Activated CD8-positive, alpha-beta memory T cell treated with anti-CD3 and anti-CD28 coated beads, Interleukin-2, amount 50 U/mL, for 1 hour (primary cell): ENCODE measurements at regions not wholly inside any gene's neighbourhood (a gene's known extent, or its start where the extent isn't known, plus 50 kb on each side); places are given as distances from the start of the nearest gene placed in this dataset.
"Not testable (repeated sequence)": the region's sequence is repeated elsewhere in the genome, so short reads cannot be mapped to it uniquely, and the experiment has no call there.

Experiments
- DNase-seq: peaks from one replicate; pipeline ENCODE4 v3.0.0-alpha.2; 2020; ENCODE audit errors: extremely low read depth

DNA sequence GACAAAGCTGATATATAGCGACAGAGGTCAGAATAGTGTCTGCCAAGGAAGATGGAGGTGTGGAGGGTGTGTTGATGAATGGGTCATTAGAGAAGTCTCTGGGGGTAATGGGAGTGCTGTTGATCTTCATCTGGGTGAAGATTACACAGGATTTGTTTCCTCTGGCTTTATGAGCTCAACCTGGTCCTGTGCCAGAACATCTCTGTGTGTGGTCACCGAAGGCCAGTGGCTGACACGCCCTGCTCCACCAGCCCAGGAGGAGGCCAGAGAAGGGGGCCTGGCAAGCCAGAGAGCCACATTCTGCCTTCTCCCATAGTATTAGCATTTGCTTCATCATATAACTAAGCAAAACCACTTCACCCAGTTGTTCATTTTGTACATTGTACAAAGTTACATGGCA, 121.1 kb downstream of the ZNF621 start:
- no peak for DNase-seq

DNA sequence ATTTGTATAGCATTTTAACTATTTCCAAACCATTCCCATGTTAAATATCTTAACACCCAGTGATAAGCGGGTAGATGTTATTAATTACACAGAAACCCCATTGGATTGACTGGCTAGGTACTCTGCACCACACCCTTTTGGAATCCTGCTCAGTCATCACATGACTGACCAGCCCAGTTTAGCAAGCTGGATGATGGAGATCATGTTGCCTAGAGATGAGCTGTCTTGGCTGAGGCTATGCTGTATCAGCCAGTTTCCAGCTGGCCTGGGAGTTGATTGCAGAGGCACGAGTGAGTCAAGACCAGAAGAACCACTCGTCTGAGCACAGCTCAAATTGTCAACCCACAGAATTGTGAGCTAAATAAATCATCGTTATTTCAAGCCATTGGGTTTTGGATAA, 124.6 kb downstream of the ZNF621 start:
- no peak for DNase-seq

DNA sequence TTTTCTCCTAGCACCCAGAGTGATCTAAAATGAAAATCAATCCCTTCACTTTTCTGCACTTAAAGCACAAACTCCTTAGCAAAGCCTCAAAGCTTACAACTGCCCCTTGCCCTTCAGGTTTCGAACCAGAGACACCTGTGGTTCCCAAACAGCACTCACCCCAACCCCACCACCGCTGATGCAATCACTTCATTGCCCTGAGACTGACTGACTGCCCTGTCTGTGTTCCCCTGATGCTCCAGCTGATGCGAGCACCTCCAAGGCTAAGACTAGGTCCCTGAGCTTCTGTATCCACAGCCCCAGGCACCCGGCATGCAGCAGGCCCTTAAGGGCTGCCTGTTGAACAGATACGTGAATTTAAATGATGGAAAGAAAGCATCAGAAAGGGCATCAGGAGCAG, 127.3 kb downstream of the ZNF621 start:
- DNase-seq: no peak

DNA sequence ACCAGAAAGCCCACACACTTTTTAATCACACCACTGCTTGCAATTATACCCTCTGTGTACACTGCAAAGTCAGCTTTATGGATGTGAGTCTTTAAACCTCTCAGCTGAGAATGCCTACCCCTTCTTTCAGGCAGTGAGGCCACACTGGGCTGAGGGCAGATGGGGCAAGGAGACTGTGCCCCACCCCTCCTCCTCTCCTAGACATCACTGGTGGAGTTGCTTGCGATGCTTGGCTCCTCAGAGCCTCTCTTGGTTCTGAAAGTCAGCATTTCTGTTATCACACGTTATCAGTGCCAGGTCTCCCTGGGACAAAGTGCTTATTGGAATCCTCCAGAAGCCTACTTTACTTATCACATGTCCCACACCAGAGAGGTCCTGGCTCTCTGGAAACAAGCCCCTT, 128.2 kb downstream of the ZNF621 start:
- no peak for DNase-seq

DNA sequence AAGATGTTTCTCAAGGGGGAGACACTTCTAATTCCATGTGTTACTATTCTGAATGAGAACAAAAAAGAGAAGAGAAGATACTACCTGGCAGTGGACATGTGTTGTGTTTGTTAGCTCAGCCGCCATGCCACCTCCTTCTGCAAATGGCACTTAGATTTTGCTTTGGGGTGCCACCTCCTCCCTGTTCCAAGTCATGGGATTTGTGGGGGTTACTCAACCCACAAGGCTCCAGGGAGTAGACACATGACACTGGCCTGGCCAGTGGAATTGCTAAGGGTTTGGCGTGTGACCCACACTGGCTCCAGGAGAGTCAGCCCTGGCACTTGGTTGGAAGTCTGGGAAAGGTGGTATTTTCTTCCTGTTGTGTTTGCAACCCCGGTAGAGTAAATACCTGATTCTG, 129.1 kb downstream of the ZNF621 start:
- no peak for DNase-seq

DNA sequence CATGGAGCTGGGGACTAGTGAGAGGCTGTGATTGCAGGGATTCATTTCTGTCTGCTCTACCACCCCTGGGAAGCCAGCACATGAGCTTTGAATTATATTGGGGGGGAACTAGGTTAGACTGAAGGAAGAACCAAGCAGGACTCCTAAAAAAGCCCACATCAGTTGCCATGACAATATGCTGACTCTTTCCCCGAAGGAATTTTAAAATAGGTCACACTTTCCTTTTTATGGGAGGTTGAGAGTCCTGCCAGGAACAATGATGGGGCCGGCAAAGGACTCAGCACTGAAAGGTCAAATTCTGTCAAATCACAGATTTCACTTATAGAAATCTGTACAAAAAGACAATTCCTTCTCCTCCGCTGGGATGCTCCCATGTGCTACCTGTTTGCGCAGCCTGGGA, 130.8 kb downstream of the ZNF621 start:
- DNase-seq: no peak

DNA sequence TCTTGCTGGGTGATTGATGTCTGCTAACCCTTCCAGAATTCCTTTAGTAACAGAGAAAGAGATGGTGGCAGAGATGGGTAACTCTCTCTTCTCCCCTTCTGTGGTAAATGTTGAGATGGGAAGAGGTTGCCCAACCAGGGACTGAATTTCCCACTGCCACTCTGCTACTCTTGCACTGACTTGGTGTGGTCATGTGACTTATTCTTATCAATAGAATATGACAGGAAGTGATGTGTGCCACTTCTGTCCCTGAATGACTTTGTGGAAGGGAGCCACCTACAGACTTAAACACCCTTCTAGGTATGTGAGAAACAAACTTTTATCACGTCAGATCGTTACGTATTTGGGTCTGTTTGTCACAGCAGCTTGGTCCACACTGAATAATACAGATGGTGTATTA, 132.9 kb downstream of the ZNF621 start:
- DNase-seq: no peak

DNA sequence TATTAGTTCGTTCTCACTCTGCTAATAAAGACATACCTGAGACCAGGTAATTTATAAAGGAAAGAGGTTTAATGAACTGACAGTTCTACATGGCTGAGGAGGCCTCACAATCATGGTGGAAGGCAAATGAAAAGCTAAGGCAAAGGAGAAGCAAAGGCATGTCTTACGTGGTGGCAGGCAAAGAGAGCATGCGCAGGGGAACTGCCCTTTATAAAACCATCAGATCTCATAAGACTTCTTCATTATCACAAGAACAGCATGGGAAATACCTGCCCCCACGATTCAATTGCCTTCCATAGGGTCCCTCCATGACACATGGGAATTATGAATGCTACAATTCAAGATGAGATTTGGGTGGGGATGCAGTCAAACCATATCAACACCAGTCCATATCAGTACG, 133.5 kb downstream of the ZNF621 start:
- no peak for DNase-seq

DNA sequence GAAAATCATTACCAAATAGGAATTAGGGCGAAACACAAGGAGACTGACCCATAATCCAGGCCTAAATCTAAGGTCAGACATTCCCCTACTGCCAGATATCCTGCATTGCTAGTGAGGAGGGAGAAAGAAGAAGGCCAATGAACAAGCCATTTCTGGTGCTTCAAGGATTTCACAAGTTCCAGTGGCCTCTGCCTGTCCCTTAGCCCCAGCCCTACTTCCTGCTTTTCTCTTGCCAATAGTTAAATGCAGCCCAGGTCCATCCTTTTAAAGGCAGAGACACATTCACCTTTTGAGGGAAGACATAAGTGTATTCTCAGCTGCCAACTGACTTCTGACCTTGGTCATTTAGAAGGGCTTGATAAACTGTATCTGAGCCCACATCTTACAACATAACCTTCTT, 135.8 kb downstream of the ZNF621 start:
- DNase-seq: no peak

DNA sequence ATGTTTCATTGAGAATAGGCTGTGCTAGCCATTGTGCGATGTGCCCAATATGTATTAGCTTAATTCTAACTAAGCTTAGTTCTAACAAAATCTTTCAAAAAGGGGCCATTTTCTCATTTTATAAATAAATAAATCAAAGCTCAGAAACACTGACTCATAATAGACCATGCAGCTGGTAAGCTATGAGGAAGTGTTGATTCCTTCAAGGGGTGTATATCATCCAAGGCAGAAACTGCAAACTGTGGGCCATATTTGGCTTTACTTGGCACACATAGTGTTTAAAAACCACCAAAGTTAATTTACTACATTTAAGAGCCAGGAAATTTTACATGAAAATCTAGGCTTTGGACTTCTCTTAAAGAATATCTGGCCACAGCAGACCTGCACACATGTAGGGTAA, 136.5 kb downstream of the ZNF621 start:
- DNase-seq: no peak

DNA sequence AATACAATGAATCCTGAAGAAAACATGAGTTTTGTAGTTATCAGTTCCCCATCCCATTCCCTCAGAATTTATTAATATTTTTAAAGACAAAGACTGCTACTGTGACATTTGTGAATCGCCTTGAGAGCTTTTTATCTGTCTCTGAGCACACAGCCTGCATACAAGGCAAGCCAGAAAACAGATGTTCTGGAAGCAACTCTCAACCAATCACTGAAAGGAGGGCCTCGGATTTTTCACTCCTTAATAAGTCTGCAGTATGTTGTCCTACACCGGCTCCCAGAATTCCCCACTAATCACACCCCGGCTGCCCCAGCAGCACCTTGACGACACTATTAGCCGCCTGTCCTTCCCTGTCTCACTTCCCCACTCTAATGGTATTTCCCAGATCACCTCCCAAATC, 138.5 kb downstream of the ZNF621 start:
- DNase-seq: no peak

DNA sequence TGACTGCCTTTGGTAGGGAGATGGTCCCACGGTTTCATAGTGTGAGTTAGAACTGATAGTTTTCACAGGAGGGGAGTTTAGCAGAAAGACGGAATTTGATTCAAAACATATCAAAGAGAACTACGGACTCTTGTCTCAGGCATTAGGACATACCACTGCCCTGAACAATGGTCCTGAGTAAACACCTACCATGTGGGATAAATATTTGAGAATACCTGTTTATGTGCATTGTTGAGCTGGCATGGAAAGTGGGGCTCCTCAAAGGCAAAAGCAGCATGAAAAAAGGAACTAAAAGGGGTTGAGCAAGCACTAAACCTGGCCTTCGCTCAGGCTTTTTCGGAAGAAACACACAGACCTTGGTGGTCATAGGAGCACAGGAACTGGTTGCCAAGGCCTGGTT, 144.4 kb downstream of the ZNF621 start:
- DNase-seq: no peak

DNA sequence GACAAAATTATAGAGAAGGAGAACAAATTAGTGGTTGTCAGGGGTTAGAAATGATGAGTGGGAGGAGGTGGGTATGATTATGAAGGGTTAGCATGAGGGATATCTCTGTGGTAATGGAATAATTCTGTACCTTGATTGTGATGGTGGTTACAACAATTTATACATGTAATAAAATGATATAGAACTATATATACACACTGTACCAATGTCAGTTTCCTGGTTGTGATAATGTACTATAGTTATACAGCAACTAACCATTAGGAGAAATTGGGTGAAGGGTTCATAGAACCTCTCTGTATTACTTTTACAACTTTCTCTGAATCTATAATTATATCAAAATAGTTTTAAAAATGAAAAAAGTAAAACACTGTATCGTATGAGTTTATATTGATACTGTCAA, 148.1 kb downstream of the ZNF621 start:
- no peak for DNase-seq

DNA sequence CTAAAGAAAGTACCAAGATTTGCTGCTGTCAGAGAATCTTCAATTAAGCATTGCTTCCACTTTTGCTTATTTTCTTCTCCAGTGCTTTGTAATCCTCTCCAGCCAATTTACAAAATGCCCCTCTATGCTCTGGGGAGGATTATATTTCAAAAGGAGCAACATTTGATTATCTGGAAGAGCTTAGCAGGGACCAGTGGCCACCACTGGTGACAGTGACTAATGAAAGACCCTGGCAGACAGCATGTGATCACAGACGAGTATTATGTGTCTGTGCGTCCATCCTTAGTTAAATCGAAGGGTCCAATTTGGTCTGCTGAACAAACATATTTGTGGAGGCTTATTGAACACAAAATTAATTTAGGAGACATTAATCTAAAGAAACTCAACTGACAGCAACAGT, 152.6 kb downstream of the ZNF621 start:
- no peak for DNase-seq

DNA sequence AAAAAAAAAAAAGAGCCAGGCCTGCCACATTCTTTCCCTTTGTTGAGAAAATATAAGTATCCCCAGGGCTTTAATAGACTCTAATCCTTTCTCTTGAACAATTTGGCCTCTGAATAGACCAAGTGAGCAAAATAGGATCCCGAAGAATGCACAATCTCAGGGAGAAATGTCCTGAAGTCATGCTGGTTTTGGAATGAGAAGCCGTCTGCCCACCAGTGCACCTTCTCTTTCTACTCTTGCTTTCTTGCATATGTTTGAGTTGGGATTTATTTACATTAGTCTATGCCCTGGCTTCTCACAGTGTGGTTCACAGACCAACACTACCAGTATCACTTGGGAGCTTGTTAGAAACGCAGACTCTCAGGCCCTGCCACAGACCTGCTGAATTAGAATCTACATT, 153.0 kb downstream of the ZNF621 start:
- DNase-seq: no peak

DNA sequence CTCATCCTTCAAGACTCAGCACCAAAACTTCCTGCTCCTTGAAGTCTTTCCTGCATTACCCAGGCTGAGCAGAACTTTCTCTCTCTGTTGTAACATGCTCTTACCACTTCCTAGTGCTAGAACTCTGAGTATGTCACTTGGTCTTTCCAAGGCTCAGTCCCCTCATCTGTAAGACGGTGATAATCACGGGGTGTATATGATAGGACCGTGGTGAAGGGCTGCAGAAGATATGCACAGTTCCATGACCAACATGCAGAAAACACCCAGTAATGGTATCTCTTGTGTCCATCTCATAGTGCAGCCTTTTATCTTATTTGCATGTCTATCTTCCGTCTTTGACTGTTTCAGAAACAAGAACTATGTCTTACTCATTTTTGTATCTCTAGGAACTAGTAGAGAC, 154.5 kb downstream of the ZNF621 start:
- DNase-seq: no peak

DNA sequence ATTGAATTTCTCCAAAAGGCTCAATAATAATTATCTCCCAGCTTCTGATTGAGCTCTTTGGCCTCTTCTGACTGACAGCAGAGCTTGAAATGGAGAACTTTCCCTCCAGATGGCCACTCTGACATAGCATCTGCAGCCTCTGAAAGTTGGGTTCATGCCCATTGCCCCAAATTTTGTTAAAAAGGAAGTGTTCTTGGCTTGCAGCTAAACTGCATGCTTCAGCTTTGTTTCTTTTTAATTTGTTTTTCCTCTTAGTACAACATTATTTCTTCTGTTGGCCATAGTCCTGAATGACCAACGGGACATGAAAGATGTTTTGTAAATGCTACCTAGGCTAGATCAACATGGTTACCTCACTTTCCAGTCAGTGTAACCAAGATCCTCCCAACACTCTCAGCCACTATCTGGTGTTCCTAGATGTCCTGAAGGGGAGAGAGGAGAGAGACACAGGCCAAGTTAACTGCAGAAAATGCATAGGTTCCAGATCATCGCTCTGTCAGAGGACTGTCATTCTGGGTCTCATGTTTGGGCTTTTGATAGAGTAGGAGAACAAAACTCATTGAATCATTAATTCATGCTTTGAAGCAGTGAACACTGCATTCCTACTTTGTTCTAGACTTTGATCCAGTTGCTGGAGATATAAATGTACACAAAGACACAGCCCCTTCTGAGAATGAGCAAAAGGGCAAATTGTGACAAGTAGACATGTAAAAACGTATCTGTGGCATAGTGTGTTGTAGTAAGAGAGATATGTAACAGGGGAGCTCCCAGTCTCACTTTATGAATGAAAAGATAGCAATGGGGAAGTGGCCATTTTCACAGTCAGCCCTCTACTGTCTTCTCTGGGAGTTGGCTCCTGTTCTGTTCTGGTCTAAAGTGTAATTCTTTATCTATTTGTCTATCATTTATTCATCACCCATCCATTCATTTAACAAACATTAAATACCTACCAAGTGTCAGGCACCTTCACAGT, 156.2 kb downstream of the ZNF621 start:
- no peak for DNase-seq

DNA sequence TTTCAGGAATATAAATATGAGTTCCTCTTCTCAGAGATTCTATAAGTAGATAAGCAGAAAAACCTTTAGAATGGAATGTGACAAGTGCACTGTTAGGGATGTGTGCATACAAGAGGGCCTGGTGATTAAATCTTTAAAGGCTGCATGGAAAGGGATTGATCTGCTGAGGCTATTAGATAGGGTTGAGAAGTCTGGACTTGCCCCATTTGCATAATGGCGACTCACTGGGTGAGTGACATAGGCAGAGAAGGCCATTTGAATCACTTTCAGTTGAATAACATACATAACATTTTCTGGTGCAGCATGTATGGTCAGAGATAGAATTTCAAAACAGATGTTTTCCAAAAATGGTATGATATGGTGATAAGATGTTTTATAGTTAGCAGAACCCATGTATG, 156.9 kb downstream of the ZNF621 start:
- DNase-seq: no peak

DNA sequence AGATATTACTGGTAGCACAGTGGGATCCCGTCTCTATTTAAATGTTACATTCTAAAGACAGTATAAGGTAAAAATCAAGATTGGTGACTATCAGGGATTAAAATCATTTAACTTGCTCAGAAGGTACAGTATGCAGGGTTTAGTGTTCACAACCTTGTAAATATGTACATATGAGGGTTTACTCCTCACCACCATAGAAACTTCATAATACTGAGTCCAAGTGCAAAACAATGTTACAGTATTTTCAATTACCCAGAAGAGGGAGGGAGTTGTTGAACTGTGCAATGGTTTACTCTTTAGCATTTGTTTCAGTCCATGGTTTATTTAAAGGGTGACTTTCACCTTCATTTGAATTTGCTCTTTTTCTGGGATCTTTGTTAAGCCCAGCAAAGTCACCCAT, 165.1 kb downstream of the ZNF621 start:
- DNase-seq: no peak

DNA sequence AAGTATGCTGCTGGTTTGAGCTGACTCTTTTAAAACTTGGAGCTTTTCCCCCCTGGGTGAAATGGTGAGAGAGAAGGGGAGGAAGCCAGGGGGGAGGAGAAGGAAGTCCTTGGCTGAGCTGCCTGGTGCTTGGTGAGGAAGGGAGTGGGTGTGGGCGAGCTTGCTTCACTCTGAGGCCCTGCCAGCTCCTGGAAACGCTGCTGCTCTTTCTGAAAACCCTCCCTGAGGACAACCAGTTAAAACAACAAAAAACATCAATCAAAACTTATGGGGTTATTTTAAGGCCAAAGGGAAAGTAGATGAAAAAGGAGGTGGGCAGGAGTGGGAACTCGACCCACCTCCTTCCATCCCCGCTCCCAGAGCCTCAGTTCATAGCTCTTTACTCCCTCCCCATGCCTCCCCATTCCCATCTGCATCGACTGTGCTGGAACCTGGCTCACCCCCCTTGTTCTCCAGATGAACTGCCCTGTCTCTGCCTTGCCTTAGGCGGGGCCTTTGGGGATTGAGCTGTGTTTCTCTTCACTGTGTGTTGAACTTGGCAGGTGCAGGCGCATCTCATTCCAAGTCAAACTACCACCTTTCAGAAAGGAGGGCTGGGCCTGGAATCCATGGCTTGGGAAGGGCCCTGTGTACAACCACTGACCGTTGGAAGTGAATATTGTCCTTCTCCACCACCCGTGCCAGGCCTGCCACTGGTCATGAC, 166.1 kb downstream of the ZNF621 start:
- no peak for DNase-seq

DNA sequence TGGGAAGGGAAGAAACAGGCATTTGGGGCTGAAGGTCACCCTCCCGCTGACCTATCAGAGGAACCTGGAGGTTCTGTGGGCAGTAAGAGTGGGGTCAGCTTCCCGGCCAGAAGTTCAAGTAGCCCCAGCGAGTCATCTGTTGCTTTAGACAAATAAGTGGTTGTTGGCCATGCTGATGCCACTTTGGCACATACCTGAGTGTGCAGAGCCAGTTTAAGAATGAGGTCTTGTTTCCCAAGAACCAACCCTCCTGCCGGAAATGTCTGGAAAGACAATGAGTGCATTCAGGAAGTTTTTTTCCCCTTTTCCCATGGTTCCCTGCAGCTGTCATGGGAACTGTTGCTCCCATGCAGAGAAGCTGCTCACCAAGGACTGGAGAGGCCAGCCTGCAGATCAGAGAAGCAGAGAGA, 166.7 kb downstream of the ZNF621 start:
- DNase-seq: no peak

DNA sequence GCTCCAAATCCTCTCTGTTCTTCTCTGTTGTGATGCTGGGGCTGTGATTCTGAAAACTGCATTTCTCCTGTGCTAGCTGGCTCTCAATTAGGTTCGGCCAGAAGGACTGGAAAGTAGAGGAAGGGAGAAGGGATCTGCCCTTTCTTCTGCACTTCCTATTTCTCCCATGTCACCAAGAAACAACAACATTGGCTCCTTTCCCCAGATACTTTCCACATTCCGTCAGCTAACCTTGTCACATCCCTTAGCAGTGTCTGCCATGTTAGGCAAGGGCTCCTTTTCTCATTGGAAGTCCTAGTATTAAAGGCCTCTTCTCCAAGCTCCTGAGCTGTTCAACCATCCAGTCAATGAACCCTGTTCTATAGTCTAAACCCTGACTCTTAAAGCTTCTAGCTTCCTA, 171.1 kb downstream of the ZNF621 start:
- DNase-seq: no peak

DNA sequence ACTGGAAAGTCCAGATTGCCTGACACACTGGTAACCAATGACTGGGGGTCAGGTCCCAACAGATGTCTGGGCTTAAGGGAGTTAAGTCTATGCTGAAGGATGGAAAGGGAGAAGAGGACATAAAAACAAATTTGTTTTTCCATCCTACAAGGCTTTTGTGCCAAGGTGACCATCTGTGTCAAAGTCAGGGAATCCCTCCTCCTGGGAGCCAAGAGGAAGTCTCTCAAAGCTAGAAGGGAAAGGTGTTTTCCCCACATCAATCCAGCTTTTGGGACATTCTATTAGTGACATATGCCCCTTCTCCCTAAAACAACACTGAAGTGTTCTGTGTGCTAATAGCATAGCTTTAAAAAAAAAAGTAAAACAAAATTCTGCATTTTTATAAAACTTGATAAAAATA, 173.9 kb downstream of the ZNF621 start:
- DNase-seq: not testable (repeated sequence)
